GM21367 (cell line): ENCODE measurements at regions not wholly inside any gene's neighbourhood (a gene's known extent, or its start where the extent isn't known, plus 50 kb on each side); places are given as distances from the start of the nearest gene placed in this dataset.

Experiments
- ATAC-seq: cut with Tn5 transposase; IDR thresholded peaks from one replicate; pipeline ENCODE4 v1.9.1; 2021; ENCODE audit not compliant: unreplicated experiment

DNA sequence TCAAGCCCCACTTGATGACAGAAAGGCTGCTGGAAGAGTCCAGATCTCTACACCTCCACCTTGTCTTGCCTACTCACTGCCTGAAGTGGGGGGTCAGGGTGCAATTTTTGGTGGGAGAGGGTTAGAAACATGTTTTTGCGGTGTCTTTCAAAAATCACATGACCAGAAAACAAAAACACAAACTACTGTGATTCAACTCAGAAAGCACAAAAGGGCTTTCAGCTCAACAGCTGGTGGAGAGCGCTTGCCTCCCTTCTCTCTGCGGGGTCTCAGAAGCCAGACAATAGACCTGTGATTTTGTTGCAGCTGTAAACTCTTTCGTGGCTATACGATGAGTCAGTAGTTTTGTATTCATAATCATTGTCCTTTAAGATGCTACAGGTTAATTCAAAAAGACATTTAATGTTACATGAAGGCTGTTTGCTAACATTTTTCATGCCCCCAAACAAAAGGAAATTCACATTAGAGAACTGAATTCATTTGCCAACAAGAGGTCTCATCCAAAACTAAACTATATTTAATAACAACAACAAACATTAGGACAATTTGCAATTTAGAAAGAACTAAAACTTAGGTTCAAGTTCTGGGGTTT, 172.6 kb upstream of the RAI14 start:
- ATAC-seq: no peak

DNA sequence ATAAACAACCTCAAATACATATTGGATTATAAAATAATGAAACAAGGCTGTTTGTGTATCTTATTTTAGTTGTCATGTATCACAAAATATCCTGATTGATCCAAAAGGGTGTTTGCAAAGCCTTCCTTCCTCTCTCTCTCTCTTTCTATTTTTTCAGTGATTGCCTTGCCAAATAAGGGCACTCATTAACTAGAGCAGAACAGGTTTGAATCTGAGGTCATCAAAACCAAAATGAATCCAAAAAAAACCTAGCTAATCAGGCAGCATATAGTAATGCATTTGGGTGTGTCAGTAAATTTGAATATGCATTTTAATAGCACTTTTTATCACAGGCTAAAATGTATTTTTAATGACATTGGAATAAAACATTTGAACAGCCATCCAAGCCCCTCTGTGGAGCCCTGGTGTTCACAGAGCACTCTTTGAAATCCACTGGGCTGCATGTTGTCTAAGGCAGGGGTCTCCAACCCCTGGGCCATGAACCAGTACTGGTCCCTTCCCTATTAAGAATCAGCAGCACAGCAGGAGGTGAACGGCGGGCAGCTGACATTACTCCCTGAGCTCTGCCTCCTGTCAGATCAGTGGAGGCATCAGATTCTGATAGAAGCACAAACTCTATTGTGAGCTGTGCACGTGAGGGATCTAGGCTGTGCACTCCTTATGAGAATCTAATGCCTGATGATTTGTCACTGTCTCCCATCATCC, 171.8 kb upstream of the RAI14 start:
- ATAC-seq: no peak

DNA sequence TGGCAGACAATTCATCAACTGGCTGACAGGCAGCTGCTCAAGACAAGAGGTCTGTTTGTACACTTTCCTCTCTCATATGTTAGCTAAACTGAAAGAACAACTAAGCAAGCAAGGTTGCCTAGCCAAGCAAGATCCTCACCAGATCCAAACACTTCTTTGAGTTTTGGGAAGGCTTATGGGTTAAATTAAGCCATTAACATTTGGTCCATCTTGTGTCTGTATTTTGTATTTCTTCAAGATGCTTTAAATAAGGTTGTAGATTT, 170.4 kb upstream of the RAI14 start:
- no peak for ATAC-seq

DNA sequence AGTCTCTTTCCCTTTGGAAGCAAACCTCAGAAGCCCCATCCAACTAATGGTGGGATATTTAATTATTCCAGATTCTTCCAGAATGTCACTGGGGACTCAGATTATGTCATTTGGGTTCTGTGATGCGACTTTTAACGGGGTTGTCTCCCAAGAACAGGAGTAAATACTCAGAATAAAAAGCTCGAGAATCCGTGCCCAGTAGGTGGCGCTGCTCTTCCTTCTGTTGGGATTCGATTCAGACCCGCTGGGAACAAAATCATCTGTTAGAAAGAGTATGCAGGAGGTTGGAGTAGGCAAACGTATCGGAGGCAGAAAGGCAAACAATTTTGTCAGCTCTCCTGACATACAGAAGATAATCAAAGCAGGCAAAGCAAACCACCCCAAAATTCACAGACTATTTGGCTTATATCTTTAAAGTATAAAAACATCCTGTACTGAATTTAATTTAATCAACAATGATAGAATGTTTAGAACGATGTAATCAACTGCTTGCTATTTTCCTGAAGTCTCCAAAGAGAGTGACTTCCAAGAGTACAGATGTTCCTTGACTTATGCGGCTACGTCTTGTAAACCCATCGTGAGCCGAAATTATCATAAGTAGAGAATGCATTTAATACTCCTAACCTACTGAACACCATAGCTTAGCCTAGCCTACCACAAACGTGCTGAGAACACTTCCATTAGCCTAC, 169.8 kb upstream of the RAI14 start:
- ATAC-seq: peak; percentile 66

DNA sequence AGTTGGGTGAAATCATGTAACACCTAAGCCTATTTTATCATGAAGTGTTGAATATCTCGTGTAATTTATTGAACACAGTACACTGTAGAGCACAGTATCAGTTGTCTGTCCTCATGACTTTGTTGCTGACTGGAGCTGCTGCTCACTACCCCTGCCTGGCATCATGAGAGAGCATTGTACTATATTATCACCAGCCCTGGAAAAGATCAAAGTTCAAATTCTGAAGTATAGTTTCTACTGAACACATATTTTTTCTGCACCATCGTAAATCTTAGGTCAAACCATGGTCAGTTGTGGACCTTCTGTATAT, 169.3 kb upstream of the RAI14 start:
- no peak for ATAC-seq

DNA sequence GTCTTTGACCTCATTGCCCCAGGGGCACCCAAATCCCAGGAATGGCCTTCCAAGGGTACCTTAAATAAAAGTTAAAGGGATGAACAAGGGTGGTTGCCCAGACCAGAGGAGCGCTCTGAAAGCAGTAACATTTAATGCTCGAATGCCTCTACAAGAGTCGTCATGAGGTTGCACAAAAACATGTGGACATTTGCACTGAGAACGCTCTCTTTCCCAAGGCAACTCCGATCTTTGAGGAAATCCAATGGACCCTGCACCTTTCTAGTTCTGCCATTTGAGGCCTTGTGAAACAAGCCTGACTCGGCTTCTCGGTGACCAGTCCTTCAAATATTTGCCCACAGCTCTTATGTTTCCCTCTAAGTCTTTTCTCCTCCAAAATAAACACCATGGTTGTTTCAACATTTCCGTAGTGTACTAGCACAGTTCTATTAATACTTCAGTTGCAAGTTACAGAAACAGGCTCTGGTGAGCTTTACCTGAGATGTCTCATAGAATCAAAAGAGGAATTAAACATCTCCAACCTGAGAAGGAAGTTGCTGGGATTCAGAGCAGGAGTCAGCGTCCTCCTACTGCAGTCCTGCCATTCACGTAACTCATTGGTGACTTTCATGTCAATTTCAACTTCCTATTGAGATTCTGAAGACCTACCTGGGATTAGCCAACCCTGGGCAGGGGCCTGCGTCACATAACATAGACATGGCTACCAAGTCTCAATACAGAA, 168.8 kb upstream of the RAI14 start:
- no peak for ATAC-seq

DNA sequence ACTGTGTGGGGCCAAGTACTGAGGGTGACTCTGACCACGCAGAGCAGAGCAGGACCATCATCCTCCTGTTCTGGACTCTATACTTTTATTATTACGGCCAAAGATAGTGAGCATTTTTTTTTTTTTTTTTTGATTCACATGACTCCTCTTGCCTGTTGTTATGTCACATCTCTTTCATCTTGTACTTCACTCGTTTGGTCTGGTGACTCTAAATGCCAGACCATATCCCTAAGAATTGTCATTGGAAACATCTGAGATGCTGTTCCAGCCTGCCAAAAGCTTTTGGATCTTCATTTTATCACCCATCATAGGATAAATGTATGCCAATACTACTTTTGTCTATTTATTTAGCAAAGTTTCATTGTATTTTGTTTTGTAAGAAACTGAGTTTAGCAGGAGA, 168.2 kb upstream of the RAI14 start:
- ATAC-seq: no peak

DNA sequence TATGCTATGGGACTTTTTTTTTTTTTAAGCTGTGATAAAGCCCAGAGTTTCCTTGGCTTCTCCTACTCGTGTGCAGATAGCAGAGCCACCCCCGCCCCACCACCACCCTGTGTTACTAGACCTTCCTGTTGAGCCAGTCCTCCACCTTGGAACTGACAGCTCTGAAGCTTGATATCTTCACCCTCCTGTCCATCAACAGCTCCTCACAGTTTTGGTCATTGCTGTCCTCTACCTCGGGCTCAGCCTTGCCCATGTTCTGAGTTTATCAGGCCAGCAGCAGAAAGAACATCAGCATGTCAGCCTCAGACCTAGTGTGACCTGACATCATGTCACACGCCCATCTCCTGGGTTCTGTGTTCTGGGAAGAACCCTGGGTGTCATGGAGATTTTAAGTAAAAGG, 167.1 kb upstream of the RAI14 start:
- ATAC-seq: no peak

DNA sequence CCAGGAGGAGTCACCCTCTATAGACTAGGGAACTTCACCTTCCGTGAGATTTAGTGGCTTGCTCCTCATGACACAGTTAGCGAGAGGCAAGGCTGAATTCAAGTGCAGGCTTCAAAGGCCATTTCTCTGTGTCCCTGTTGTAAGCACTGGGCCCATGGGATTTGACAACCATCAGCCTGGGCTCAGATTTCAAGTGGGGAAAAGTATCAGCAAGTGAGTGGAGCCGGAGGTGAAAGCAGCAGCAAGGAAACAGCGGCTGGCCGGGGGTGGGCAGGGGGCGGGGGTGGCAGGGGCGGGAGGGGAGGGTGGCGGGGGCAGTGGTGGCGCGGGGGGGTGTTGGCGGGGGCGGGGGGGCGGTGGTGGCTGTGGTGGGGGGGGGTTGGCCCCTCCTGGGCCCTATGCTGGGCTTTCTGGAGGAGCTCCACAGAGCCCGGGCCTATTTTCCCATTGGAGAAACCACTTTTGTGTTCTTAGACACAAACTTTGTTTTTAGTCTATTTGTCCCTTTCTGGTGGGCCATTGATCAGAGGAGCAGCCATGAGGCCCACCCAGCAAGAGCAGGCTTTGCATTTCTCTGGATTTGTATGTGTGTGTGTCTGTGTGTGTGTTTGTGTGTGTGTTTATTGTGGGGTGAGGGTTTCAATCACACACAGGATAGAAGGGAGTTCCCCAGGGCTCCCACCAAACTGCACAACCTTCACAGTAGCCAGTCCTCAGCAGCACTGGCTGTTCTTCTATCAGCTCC, 165.4 kb upstream of the RAI14 start:
- ATAC-seq: no peak

DNA sequence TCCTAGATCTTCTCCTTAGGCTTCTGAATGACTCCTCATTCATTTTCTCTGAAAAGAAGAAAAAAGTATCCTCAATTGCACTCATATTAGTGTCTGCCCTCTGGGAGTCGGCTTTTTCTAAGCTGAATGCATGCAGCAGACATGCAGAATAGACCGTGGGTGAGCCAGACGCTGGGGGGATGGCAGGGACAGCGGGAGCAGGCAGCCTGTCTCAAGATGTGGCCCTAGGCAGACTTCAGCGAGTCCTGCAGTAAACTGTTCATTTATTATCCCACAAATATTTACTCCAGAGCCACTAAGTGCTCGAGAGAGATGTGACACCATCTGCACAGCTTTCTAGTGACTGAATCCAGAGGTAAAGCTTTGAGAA, 164.9 kb upstream of the RAI14 start:
- no peak for ATAC-seq

DNA sequence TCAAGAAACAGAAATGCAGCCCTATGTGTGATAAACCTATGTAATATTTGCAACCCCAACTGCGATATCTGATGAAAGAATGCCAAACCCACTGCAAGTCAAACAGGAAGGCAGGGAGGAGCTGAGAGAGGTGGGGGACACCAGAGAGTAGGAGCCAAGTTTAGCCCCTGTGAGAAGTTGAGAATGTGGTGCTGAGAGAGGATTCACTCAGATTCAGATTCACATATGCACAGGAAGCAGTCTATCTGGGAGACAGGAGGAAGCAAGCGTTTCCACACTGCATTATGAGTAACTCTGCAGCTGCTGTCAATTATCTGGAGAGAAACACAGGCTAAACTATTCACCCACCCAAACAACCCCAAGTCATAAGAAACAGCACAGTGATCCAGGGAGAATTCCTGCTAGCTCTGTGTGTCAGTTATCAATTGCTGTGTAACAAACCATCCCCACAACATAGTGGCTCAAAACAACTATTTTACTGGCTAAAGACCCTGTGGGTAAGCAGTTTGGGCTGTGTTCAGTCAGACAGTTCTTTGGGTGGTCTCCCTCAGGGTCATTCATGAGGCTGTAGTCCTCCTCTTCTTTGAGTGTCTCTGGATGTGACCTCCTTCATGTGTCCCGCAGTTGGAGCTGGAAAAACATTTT, 161.9 kb upstream of the RAI14 start:
- no peak for ATAC-seq

DNA sequence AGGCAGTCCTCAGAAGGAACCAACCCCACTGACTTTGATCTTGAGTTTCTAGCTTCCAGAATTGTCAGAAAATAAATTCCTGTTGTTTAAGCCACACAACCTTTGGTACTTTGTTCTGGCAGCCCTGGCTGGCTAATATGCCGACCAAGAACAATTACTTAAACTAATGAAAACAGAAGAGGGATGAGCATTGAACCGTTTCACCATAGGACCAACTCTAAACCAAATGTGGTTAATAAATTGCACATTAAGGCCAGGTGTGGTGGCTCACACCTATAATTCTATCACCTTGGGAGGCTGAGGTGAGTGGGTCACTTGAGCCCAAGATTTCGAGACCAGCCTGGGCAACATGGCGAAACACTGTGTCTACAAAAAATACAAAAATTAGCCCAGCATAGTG, 160.9 kb upstream of the RAI14 start:
- ATAC-seq: no peak

DNA sequence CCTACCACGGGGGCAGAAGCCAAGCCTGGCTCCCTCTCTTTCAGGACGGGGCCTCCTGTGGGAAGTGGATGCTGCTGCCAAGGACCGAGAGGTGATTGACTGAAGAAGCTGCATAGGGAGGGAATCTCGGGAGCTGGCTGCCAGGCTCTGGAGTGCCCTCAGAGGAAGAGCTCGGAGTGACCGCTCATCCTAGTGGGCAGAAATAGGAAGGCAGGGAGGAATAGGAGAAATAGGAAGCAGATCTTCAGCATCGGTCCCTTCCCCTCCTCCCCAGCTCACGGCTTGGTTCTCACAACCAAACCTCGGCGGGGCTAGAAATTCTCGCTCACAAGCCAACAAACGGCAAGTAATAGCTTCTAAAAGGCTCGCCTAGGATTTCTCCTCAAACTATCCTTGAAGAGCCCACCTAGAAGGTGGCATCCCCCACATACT, 159.9 kb upstream of the RAI14 start:
- no peak for ATAC-seq

DNA sequence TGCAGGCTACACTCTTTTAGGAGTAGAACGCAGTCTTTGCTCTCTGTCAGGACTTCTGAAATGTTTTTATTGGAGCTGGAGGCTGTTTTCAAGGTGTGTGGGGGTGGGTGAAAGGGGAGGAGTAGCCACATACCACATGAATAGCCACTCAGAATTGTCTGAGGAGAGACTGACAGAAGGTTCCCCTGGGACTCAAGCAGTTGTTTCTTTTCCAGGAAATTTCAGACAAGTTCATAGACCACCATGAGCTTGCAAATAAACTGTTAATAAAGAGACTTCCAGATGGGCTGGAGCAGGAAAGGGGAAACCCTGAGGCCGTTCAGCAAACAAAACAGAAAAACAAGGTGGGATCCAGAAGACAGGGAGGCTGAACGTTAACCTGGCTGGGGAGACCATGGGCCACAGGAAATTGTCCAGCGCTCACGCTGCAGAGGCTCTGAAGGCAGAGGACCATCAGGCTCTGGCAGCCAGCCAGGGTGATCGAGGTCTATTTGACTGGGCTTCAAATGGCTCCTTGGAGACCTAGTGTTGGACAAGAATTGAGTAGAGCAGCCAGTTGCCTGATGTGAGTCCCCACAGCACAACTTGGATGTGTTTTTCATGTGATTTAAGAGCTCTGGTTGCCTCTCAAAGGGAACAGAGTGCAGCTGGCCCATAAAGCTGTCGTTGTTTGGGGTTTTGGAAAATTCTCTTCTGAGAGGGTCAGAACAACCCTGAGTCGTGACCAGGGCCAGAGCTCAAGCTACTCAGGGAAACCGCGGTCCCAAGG, 159.2 kb upstream of the RAI14 start:
- ATAC-seq: no peak

DNA sequence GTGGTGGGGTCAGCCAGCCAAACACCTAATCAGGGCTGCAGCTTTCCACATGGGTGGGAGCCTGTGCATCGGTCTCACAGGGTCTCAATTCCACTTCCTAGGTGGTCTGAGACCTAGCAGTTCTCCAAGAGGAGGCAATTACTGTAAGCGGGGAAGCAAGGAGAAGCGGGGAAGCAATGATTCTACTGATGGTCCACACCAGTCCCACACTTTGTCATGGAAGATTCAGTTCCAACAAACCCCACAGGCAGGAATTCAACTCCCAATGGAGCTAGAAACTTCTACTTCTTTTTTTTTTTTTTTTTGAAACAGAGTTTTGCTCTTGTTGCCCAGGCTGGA, 158.7 kb upstream of the RAI14 start:
- no peak for ATAC-seq

DNA sequence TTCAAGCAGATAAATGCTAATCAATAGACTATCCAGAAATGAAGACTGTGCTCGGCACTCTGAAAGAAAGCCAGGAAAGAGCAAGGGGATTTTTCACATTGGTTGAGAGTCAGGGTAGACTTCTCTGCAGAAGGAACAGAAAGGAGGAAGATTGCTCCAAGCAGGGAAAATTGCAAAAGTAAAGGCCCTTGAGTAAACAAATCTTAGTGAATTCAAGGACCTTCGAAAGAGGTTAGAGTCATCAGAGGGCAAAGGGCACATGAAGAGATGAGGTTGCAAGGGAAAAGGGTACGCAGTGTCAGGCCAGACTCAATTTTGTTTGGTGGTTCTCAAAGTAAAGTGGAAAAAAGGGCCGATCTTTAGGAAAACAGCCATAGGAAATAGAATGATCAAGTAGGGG, 157.6 kb upstream of the RAI14 start:
- ATAC-seq: no peak

DNA sequence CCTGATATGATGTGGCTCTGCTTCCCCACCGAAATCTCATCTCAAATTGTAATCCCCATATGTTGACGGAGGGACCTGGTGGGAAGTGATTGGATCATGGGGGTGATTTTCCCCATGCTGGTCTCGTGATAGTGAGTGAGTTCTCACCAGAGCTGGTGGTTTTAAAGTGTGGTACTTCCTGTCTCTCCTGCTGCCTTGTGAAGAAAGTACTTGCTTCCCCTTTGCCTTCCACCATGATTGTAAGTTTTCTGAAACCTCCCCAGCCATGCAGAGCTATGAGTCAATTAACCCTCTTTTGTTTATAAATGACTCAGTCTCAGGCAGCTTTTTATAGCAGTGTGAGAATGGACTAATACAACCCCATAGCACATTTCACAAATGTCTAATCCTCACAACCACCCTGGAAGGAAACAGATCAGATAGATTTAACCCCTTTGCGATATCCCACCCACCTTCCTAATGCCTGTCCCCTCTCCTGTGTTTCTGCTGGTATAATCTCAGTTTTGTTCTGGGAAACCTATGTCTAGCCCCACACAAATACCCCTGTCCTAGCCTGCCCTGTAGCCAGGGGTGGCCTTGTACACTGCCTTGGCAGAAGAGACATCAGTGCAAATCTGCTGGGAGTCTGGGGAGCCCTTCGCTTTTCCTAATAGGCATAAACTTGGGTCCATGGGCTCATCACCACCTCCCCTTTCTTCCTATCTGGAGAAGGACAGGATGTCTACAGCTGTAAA, 157.0 kb upstream of the RAI14 start:
- peak; percentile 85 for ATAC-seq

DNA sequence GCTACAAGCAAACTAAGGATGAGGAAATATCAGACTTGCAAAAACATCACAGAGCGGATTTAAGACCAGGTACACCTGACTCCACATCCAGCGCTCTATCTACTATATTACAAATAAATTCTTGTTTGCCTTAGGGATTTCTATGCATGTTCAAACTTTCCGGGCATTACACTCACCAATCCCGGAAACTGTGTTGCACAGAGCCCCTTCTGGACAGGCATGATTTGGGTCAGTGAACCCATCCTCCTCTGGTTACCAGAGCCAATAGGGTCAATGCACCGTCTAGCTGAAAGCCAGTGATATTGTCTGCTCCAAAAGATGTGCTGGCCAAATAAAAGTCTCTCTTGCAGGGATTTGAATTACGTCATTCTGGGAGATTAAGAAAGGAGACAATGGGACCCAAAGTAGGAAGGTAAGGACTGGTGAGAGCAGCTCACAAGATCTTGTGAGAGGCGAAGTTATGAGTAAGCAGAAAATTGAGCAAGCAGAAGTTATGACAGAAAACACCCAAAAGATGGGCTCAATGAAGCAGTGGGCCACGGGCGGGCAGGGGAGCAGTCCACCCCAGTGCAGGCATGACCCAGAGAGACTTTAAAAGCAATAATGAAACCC, 155.8 kb upstream of the RAI14 start:
- no peak for ATAC-seq

DNA sequence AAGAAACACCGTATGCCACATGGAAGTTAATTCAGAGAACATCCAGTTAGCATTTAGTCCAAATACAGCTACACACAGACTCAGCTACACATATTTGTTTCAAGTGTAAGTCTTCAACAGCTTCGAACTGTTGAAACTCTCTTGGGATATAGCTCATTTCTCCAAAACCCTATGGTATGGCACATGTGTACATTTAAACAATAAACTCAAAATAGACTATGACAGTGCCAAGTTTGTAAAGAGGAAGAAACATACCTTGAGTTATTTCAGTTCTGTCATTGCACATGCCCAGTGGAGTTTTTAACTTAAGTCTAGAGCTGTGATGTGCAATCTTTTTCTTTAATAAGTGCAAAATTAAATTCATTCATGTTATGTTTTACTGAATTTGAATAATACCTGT, 155.1 kb upstream of the RAI14 start:
- no peak for ATAC-seq
